ENCODE measurements at regions not wholly inside any gene's neighbourhood (a gene's known extent, or its start where the extent isn't known, plus 50 kb on each side); places are given as distances from the start of the nearest gene placed in this dataset.

DNA sequence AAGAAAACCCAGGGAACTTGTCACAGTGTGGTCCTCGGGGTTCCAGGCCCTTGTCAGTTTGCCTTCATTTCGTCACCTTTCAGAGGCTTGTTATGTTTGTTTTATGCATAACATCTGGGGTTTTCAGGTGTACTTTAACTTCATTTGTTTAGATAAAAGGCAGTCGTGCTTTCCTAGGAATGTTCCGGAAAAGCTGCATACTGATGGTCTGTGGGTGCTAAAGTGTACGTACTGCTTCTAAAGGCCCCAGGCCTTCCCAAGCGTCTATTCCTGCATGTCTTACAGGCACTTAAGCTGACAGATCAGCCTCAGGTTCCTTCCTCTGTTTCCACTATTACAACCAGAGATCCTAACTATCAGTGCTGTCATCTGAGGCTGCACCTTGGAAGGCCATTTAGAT lies 95.6 kb upstream of the ANKH start:
- no peak for FAIRE-seq
- H3K9me3 ChIP-seq (replicated peaks; ENCODE audit: control insufficient read depth, insufficient read depth, low read length) = no peaks in the 10 kb centered on the region
- H3K27ac ChIP-seq (ENCODE audit: control insufficient read depth, insufficient read depth) = no peak overlapping the region
- H3K4me2 ChIP-seq (ENCODE audit: control insufficient read depth, insufficient read depth) = no peak overlapping the region
- no peak overlapping the region for H3K9ac ChIP-seq (ENCODE audit: control insufficient read depth, insufficient read depth, low read length)
- BruUV-seq (replicated peaks) = no TSS peak
- no peak overlapping the region for H3K4me3 ChIP-seq
- no peak for TF ChIP-seq NFXL1 (IDR thresholded peaks at IDR 0.05; ENCODE audit: borderline replicate concordance)
- TF ChIP-seq, protein P1, sequence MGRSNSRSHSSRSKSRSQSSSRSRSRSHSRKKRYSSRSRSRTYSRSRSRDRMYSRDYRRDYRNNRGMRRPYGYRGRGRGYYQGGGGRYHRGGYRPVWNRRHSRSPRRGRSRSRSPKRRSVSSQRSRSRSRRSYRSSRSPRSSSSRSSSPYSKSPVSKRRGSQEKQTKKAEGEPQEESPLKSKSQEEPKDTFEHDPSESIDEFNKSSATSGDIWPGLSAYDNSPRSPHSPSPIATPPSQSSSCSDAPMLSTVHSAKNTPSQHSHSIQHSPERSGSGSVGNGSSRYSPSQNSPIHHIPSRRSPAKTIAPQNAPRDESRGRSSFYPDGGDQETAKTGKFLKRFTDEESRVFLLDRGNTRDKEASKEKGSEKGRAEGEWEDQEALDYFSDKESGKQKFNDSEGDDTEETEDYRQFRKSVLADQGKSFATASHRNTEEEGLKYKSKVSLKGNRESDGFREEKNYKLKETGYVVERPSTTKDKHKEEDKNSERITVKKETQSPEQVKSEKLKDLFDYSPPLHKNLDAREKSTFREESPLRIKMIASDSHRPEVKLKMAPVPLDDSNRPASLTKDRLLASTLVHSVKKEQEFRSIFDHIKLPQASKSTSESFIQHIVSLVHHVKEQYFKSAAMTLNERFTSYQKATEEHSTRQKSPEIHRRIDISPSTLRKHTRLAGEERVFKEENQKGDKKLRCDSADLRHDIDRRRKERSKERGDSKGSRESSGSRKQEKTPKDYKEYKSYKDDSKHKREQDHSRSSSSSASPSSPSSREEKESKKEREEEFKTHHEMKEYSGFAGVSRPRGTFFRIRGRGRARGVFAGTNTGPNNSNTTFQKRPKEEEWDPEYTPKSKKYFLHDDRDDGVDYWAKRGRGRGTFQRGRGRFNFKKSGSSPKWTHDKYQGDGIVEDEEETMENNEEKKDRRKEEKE (IDR thresholded peaks at IDR 0.05) = no peak
- in situ Hi-C loops (cut with MboI) (no loop called here), intact Hi-C loops (cut with micrococcal nuclease; ENCODE audit: unreplicated experiment) (no loop called here)
- no peak for DNase-seq (ENCODE audit: low read depth, low spot score)
- POLR2A ChIA-PET = no interaction called here
- H4K20me1 ChIP-seq (ENCODE audit: control insufficient read depth, insufficient read depth) = no peaks in the 10 kb centered on the region
- H2AFZ ChIP-seq (ENCODE audit: control insufficient read depth, low read depth, low read length) = no peak overlapping the region
- RAD21 ChIA-PET (ENCODE audit: unreplicated experiment) = no interaction called here
- H3K4me1 ChIP-seq (ENCODE audit: control insufficient read depth, insufficient read depth, low read length) = no peaks in the 10 kb centered on the region
- H3K27me3 ChIP-seq (replicated peaks in 1 of 2; ENCODE audit: control insufficient read depth in 2 of 2, insufficient read depth in 2 of 2, low read length in 1 of 2) = no peaks in the 10 kb centered on the region
- no peak for ATAC-seq
- H3K36me3 ChIP-seq (ENCODE audit: control insufficient read depth in 2 of 2, insufficient read depth in 2 of 2, low read length in 1 of 2) = no peaks in the 10 kb centered on the region
- CTCF ChIA-PET = no interaction called here
- WGBS (ENCODE audit: insufficient coverage, insufficient replicate concordance, low lambda C conversion rate, missing lambda C conversion rate) = 65% methylated on average over 6 of the region's 6 CpGs
- H3K79me2 ChIP-seq (ENCODE audit: control insufficient read depth, insufficient read depth, low read length) = no peaks in the 10 kb centered on the region
- SMC1A ChIA-PET (ENCODE audit: uncharacterized antibody, unreplicated experiment) = no interaction called here

DNA sequence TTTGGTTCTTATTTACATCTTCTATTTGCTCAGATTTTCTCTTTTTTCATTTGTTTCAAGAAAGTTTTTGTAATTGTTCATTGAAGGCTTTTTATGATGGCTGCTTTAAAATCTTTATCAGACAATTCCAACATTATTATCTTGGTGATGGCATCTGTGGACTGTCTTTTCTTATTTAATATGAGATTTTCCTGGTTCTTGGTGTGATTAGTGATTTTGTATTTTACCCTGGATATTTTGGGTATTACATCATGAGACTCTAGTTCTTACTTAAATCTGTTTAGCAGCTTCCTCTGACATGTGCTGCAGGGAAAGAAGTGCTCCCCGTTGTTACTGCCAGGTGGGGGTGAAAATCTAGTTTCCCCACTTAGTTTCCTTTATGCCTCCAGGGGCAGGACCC lies 94.2 kb upstream of the ANKH start:
- BruUV-seq (replicated peaks) = no TSS peak
- in situ Hi-C loops (cut with MboI) = no loop called here
- DNase-seq (ENCODE audit: low read depth, low spot score) (no peak), FAIRE-seq (no peak), ATAC-seq (no peak)
- WGBS (ENCODE audit: insufficient coverage, insufficient replicate concordance, low lambda C conversion rate, missing lambda C conversion rate) = 82% methylated on average over 1 of the region's 1 CpG
- Histone ChIP-seq H3K36me3 (ENCODE audit: control insufficient read depth in 2 of 2, insufficient read depth in 2 of 2, low read length in 1 of 2) (no peaks in the 10 kb centered on the region), H4K20me1 (ENCODE audit: control insufficient read depth, insufficient read depth) (no peaks in the 10 kb centered on the region), H3K4me2 (ENCODE audit: control insufficient read depth, insufficient read depth) (no peak overlapping the region), H3K27me3 (replicated peaks in 1 of 2; ENCODE audit: control insufficient read depth in 2 of 2, insufficient read depth in 2 of 2, low read length in 1 of 2) (no peaks in the 10 kb centered on the region), H3K27ac (ENCODE audit: control insufficient read depth, insufficient read depth) (no peak overlapping the region), H3K4me3 (no peak overlapping the region), H3K4me1 (ENCODE audit: control insufficient read depth, insufficient read depth, low read length) (no peaks in the 10 kb centered on the region), H3K9ac (ENCODE audit: control insufficient read depth, insufficient read depth, low read length) (no peak overlapping the region), H3K79me2 (ENCODE audit: control insufficient read depth, insufficient read depth, low read length) (no peaks in the 10 kb centered on the region), H2AFZ (ENCODE audit: control insufficient read depth, low read depth, low read length) (no peak overlapping the region), H3K9me3 (replicated peaks; ENCODE audit: control insufficient read depth, insufficient read depth, low read length) (no peaks in the 10 kb centered on the region)
- CTCF ChIA-PET = no interaction called here
- RAD21 ChIA-PET (ENCODE audit: unreplicated experiment) = no interaction called here
- POLR2A ChIA-PET = interaction anchor here (0.6 kb wide), 1 partner anchor 17 kb away, joined by 3 read pairs; no protein-coding TSS in a partner anchor
- SMC1A ChIA-PET (ENCODE audit: uncharacterized antibody, unreplicated experiment) = no interaction called here
- intact Hi-C loops (cut with micrococcal nuclease; ENCODE audit: unreplicated experiment) = no loop called here
- TF ChIP-seq CHD2 (IDR thresholded peaks at IDR 0.05; ENCODE audit: borderline replicate concordance, low read depth, low read length) (no peak), CREM (IDR thresholded peaks at IDR 0.05; ENCODE audit: low read depth) (no peak), IRF4 (IDR thresholded peaks at IDR 0.05; ENCODE audit: low read depth, low read length) (no peak), TCF7 (IDR thresholded peaks at IDR 0.05; ENCODE audit: borderline replicate concordance) (no peak), ZNF24 (IDR thresholded peaks at IDR 0.05) (no peak), SMAD1 (IDR thresholded peaks at IDR 0.05; ENCODE audit: low read depth, partially characterized antibody) (no peak)
- TF ChIP-seq, protein P2, sequence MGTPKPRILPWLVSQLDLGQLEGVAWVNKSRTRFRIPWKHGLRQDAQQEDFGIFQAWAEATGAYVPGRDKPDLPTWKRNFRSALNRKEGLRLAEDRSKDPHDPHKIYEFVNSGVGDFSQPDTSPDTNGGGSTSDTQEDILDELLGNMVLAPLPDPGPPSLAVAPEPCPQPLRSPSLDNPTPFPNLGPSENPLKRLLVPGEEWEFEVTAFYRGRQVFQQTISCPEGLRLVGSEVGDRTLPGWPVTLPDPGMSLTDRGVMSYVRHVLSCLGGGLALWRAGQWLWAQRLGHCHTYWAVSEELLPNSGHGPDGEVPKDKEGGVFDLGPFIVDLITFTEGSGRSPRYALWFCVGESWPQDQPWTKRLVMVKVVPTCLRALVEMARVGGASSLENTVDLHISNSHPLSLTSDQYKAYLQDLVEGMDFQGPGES (IDR thresholded peaks at IDR 0.05) = no peak
- TF ChIP-seq, protein P3, sequence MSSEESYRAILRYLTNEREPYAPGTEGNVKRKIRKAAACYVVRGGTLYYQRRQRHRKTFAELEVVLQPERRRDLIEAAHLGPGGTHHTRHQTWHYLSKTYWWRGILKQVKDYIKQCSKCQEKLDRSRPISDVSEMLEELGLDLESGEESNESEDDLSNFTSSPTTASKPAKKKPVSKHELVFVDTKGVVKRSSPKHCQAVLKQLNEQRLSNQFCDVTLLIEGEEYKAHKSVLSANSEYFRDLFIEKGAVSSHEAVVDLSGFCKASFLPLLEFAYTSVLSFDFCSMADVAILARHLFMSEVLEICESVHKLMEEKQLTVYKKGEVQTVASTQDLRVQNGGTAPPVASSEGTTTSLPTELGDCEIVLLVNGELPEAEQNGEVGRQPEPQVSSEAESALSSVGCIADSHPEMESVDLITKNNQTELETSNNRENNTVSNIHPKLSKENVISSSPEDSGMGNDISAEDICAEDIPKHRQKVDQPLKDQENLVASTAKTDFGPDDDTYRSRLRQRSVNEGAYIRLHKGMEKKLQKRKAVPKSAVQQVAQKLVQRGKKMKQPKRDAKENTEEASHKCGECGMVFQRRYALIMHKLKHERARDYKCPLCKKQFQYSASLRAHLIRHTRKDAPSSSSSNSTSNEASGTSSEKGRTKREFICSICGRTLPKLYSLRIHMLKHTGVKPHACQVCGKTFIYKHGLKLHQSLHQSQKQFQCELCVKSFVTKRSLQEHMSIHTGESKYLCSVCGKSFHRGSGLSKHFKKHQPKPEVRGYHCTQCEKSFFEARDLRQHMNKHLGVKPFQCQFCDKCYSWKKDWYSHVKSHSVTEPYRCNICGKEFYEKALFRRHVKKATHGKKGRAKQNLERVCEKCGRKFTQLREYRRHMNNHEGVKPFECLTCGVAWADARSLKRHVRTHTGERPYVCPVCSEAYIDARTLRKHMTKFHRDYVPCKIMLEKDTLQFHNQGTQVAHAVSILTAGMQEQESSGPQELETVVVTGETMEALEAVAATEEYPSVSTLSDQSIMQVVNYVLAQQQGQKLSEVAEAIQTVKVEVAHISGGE (CRISPR knock-in tag; IDR thresholded peaks at IDR 0.05) = no peak
